Activated CD4-positive, alpha-beta memory T cell treated with anti-CD3 and anti-CD28 coated beads, Interleukin-2, amount 10 ng/mL, durations not matched to agents 7 days and 5 days (primary cell): ENCODE measurements at regions not wholly inside any gene's neighbourhood (a gene's known extent, or its start where the extent isn't known, plus 50 kb on each side); places are given as distances from the start of the nearest gene placed in this dataset.
"Not testable (repeated sequence)": the region's sequence is repeated elsewhere in the genome, so short reads cannot be mapped to it uniquely, and the experiment has no call there.

ENCODE experiments used
- CTCF ChIA-PET: fragments of 350-600 bp; sonication (Branson Sonifier 250); formaldehyde crosslinking; loops from one replicate; lab custom pipeline; 2021; ENCODE audit warnings: antibody characterized with exemption, inconsistent platforms; lab: Charles Lee
- POLR2A ChIA-PET: fragments of 350-600 bp; sonication (Branson Sonifier 250); formaldehyde crosslinking; loops from one replicate; lab custom pipeline; 2021; ENCODE audit warnings: antibody characterized with exemption; lab: Charles Lee
- DNase-seq: peaks from one replicate; pipeline ENCODE4 v3.0.0-alpha.2; 2020
- H3K27ac Mint-ChIP-seq: one replicate; pipeline ENCODE4 v1.8.0; 2021; ENCODE audit warnings: mild to moderate bottlenecking, mixed read lengths
- H3K27me3 Mint-ChIP-seq: one replicate; pipeline ENCODE4 v1.8.0; 2021; ENCODE audit warnings: mixed read lengths
- H3K36me3 Mint-ChIP-seq: one replicate; pipeline ENCODE4 v1.8.0; 2021; ENCODE audit warnings: low read depth, mixed read lengths
- H3K4me1 Mint-ChIP-seq: one replicate; pipeline ENCODE4 v1.8.0; 2021; ENCODE audit warnings: mixed read lengths
- H3K4me3 Mint-ChIP-seq: one replicate; pipeline ENCODE4 v1.8.0; 2021; ENCODE audit warnings: mild to moderate bottlenecking, mixed read lengths
- H3K9me3 Mint-ChIP-seq: one replicate; pipeline ENCODE4 v1.8.0; 2021; ENCODE audit warnings: mixed read lengths

- H3K27ac Mint-ChIP-seq: no peak overlapping the region
Measured at GRCh38 chr17:28247671-28248555, 71.1 kb upstream of the TMEM97 start.

DNA sequence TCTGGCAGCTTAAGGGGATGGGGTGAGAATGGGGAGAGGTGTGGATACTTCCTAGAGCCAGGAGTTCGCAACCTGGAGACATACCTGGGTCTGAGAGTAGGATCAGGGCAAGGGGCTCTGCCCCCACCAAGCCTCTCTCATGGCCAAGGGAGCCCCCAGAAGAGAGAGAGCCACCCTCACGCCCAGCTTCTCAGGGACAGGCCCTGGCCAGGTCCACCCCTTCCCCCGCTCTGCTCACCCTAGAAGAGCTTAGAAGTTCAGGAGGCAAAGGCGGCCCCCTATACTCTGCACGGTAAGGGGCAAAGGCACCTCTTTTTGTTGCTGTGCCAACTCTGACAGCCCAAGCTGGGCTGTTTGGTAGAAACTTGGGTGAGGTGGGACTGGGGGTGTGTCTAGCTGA, 69.3 kb upstream of the TMEM97 start:
- ChIA-PET POLR2A (no interaction called here), CTCF (interaction anchor here (1.2 to 1.3 kb wide), 2 partner anchors 69 to 444 kb away, joined by 3 to 4 read pairs; partner anchors contain the start of gene TMEM97)
- H3K4me1 Mint-ChIP-seq: peaks cover 9% of the 10 kb centered on the region
- H3K9me3 Mint-ChIP-seq: no peaks in the 10 kb centered on the region
- H3K4me3 Mint-ChIP-seq: no peak overlapping the region
- H3K27ac Mint-ChIP-seq: no peak overlapping the region
- peaks cover 6% of the 10 kb centered on the region for H3K27me3 Mint-ChIP-seq
- no peak for DNase-seq
- no peaks in the 10 kb centered on the region for H3K36me3 Mint-ChIP-seq

More at GRCh38 chr17:28247671-28248555, 71.1 kb upstream of the TMEM97 start:
- Mint-ChIP-seq H3K4me3 (no peak overlapping the region), H3K27me3 (peaks cover 8% of the 10 kb centered on the region), H3K36me3 (no peaks in the 10 kb centered on the region), H3K9me3 (no peaks in the 10 kb centered on the region), H3K4me1 (peaks cover 9% of the 10 kb centered on the region)
- POLR2A ChIA-PET: no interaction called here
- CTCF ChIA-PET: no interaction called here
- DNase-seq: no peak

GRCh38 chr17:28252436-28252835, 66.6 kb upstream of the TMEM97 start:
- H3K4me1 Mint-ChIP-seq: peaks cover 9% of the 10 kb centered on the region
- no peak for DNase-seq
- ChIA-PET POLR2A (interaction anchor here (1.3 kb wide), 1 partner anchor 446 kb away, joined by 3 read pairs; no protein-coding TSS in a partner anchor), CTCF (interaction anchor here (1.1 to 3.0 kb wide), 7 partner anchors 8 to 447 kb away, joined by 4 to 21 read pairs (median 8); no protein-coding TSS in a partner anchor)
- H3K4me3 Mint-ChIP-seq: no peak overlapping the region
- H3K36me3 Mint-ChIP-seq: no peaks in the 10 kb centered on the region
- H3K27me3 Mint-ChIP-seq: peaks cover 2% of the 10 kb centered on the region
- H3K27ac Mint-ChIP-seq: no peak overlapping the region
- H3K9me3 Mint-ChIP-seq: no peaks in the 10 kb centered on the region

- Mint-ChIP-seq H3K27ac (no peak overlapping the region), H3K4me3 (no peak overlapping the region), H3K27me3 (peaks cover 2% of the 10 kb centered on the region), H3K36me3 (no peaks in the 10 kb centered on the region), H3K4me1 (peaks cover 9% of the 10 kb centered on the region), H3K9me3 (no peaks in the 10 kb centered on the region)
- POLR2A ChIA-PET: no interaction called here
- no peak for DNase-seq
- CTCF ChIA-PET: interaction anchor here (3.0 kb wide), 1 partner anchor 448 kb away, joined by 21 read pairs; no protein-coding TSS in a partner anchor
Measured at GRCh38 chr17:28253663-28254062, 65.3 kb upstream of the TMEM97 start.

GRCh38 chr17:28255616-28256015, 63.4 kb upstream of the TMEM97 start:
- H3K4me1 Mint-ChIP-seq: peaks cover 9% of the 10 kb centered on the region
- no peaks in the 10 kb centered on the region for H3K9me3 Mint-ChIP-seq
- ChIA-PET POLR2A (no interaction called here), CTCF (interaction anchor here (0.6 kb wide), 1 partner anchor 27 kb away, joined by 3 read pairs; no protein-coding TSS in a partner anchor)
- H3K36me3 Mint-ChIP-seq: no peaks in the 10 kb centered on the region
- H3K27ac Mint-ChIP-seq: no peak overlapping the region
- H3K4me3 Mint-ChIP-seq: no peak overlapping the region
- peaks cover 9% of the 10 kb centered on the region for H3K27me3 Mint-ChIP-seq
- DNase-seq: no peak

- Mint-ChIP-seq H3K27me3 (peaks cover 9% of the 10 kb centered on the region), H3K27ac (no peak overlapping the region), H3K4me1 (peaks cover 9% of the 10 kb centered on the region), H3K36me3 (no peaks in the 10 kb centered on the region), H3K4me3 (no peak overlapping the region), H3K9me3 (no peaks in the 10 kb centered on the region)
- ChIA-PET CTCF (no interaction called here), POLR2A (no interaction called here)
- DNase-seq: no peak
Measured at GRCh38 chr17:28256370-28256769, 62.6 kb upstream of the TMEM97 start.

GRCh38 chr17:28256881-28257280, 62.1 kb upstream of the TMEM97 start:
- Mint-ChIP-seq H3K27ac (no peak overlapping the region), H3K9me3 (peaks cover 2% of the 10 kb centered on the region), H3K27me3 (peaks cover 6% of the 10 kb centered on the region), H3K4me1 (peaks cover 4% of the 10 kb centered on the region), H3K4me3 (no peak overlapping the region), H3K36me3 (no peaks in the 10 kb centered on the region)
- DNase-seq: no peak
- ChIA-PET CTCF (no interaction called here), POLR2A (no interaction called here)

DNA sequence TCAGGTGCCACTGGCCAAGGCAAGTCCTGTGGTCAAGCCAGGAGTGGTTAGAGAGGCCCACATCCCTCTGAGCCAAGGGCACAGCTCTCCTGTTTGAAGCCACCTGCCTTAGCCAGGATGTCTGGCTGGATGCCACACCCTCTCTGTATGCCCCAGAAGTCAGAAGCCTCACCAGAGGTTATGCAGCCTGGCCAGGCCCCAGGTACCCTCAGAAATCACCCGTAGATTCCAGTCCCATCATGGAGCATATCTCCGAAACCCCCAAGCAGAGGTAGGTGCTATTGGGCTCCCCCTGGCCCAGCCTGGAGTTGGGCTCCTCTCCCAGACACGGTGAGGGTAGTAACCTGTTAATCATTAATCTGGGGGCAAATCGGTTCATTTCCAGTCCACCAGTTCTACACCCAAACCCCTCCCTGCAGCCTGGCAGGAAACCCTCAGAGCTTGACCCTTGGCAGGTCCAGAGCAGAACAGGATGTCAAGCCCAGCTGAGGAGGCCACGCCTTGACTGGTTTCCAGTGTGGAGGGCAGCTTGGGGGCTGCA, 60.6 kb upstream of the TMEM97 start:
- no peak overlapping the region for H3K4me3 Mint-ChIP-seq
- CTCF ChIA-PET: no interaction called here
- POLR2A ChIA-PET: no interaction called here

DNA sequence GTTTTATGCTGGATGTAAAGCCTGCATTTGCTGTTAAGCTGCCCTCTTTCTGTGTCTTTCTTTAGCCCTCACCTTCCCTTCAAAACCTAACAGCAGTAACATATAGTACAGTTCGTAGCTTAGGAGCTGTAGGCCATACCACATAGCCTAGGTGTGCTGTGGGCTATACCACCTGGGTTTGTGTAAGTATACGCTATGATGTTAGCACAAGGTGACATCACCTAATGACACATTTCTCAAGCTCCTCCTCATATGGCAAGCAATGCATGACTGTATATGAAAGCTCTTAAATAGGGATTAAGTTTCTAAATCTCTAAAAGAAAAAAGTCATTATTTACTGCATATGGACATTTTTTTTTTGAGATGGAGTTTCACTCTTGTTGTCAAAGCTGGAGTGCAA, 57.8 kb upstream of the TMEM97 start:
- H3K36me3 Mint-ChIP-seq: no peaks in the 10 kb centered on the region

More for the DNA sequence above, 60.6 kb upstream of the TMEM97 start:
- H3K36me3 Mint-ChIP-seq: no peaks in the 10 kb centered on the region
- DNase-seq: no peak
- peaks cover 6% of the 10 kb centered on the region for H3K27me3 Mint-ChIP-seq
- H3K4me1 Mint-ChIP-seq: no peaks in the 10 kb centered on the region
- H3K9me3 Mint-ChIP-seq: peaks cover 10% of the 10 kb centered on the region
- H3K27ac Mint-ChIP-seq: no peak overlapping the region

GRCh38 chr17:28262123-28262745, 56.8 kb upstream of the TMEM97 start:
- peaks cover 23% of the 10 kb centered on the region for H3K9me3 Mint-ChIP-seq
- H3K27me3 Mint-ChIP-seq, CTCF ChIA-PET, H3K27ac Mint-ChIP-seq, POLR2A ChIA-PET, DNase-seq, H3K4me3 Mint-ChIP-seq, H3K4me1 Mint-ChIP-seq, H3K36me3 Mint-ChIP-seq: not testable (repeated sequence)

More for the DNA sequence above, 57.8 kb upstream of the TMEM97 start:
- DNase-seq: no peak
- H3K4me3 Mint-ChIP-seq: no peak overlapping the region
- H3K27ac Mint-ChIP-seq: no peak overlapping the region
- H3K4me1 Mint-ChIP-seq: no peaks in the 10 kb centered on the region
- ChIA-PET CTCF (interaction anchor here (1.9 kb wide), 1 partner anchor 9 kb away, joined by 9 read pairs; no protein-coding TSS in a partner anchor), POLR2A (no interaction called here)
- peaks cover 6% of the 10 kb centered on the region for H3K27me3 Mint-ChIP-seq
- H3K9me3 Mint-ChIP-seq: peaks cover 17% of the 10 kb centered on the region

DNA sequence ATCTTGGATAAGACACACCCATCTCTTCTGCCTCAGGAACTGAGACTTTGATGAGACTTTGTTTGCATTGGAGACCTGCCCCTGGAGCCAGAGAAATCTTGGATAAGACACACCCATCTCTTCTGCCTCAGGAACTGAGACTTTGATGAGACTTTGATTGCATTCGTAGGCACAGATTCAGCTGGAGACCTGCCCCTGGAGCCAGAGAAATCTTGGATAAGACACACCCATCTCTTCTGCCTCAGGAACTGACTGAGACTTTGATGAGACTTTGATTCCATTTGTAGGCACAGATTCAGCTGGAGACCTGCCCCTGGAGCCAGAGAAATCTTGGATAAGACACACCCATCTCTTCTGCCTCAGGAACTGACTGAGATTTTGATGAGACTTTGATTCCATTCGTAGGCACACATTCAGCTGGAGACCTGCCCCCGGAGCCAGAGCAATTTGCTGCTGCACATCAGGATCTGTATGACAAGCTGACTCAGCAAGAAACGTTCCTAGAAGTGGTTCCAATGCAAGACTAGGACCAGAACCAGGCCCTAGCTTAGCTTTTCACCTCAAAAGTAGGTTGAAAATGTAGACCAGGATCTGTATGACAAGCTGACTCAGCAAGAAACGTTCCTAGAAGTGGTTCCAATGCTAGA, 54.0 kb upstream of the TMEM97 start:
- H3K27ac Mint-ChIP-seq, POLR2A ChIA-PET, H3K4me1 Mint-ChIP-seq, DNase-seq, H3K4me3 Mint-ChIP-seq, H3K36me3 Mint-ChIP-seq, H3K27me3 Mint-ChIP-seq: not testable (repeated sequence)
- peaks cover 27% of the 10 kb centered on the region for H3K9me3 Mint-ChIP-seq
- CTCF ChIA-PET: interaction anchor here (1.7 kb wide), 1 partner anchor 13 kb away, joined by 4 read pairs; no protein-coding TSS in a partner anchor

DNA sequence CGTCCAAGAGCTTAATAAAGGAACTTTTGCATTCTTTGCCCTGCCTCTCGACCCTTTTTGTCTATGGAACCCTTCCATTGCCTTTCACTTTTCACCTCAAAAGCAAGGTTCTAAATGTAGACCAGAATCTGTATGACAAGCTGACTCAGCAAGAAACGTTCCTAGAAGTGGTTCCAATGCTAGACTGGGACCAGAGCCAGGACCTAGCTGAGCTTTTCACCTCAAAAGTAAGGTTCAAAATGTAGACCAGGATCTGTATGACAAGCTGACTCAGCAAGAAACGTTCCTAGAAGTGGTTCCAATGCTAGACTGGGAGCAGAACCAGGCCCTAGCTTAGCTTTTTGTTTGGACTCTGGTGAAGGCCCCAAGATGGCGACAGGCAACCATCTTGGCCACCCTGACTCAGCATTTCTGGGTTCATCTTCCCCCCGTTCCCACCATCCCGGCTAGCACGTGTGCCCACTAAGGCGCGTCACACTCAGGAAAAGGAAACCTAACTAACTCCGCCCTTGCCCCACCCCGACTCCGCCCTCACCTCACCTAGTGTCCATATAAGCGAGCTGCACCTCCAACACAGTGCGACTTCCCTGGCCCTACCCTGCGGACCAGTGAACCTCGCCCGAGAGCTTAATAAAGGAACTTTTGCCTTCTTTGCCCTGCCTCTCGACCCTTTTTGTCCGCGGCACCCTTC, 53.0 kb upstream of the TMEM97 start:
- POLR2A ChIA-PET, H3K36me3 Mint-ChIP-seq, H3K4me3 Mint-ChIP-seq, H3K4me1 Mint-ChIP-seq, H3K27ac Mint-ChIP-seq, DNase-seq: not testable (repeated sequence)
- H3K9me3 Mint-ChIP-seq: peaks cover 27% of the 10 kb centered on the region
- H3K27me3 Mint-ChIP-seq: peaks cover 12% of the 10 kb centered on the region
- CTCF ChIA-PET: interaction anchor here (1.1 to 1.7 kb wide), 2 partner anchors 14 to 15 kb away, joined by 3 to 4 read pairs; no protein-coding TSS in a partner anchor
